ENCODE measurements at regions not wholly inside any gene's neighbourhood (a gene's known extent, or its start where the extent isn't known, plus 50 kb on each side); places are given as distances from the start of the nearest gene placed in this dataset.

- Histone ChIP-seq H3K4me3 (ENCODE audit: low read length) (no peak overlapping the region), H3K4me1 (ENCODE audit: low read length) (no peaks in the 10 kb centered on the region), H3K9me3 (ENCODE audit: low read length) (no peaks in the 10 kb centered on the region), H3K79me2 (ENCODE audit: low read length) (no peaks in the 10 kb centered on the region), H3K9me2 (replicated peaks; ENCODE audit: insufficient read depth, low read length) (no peaks in the 10 kb centered on the region), H2AFZ (ENCODE audit: low read length) (no peak overlapping the region), H3K36me3 (ENCODE audit: insufficient read depth, low read length) (no peaks in the 10 kb centered on the region), H4K20me1 (ENCODE audit: insufficient read depth, low read depth, low read length) (no peaks in the 10 kb centered on the region), H3K27me3 (ENCODE audit: low read length) (no peaks in the 10 kb centered on the region), H3K4me2 (ENCODE audit: low read depth, low read length, poor library complexity, severe bottlenecking) (no peak overlapping the region), H3K27ac (ENCODE audit: low read length) (no peak overlapping the region), H3K9ac (ENCODE audit: low read length) (no peak overlapping the region)
- peak; percentile 80 for DNase-seq
Measured at GRCh38 chr7:116138202-116138801, 72.0 kb upstream of the TES start.

- no peak for DNase-seq
- Histone ChIP-seq H2AFZ (ENCODE audit: low read length) (no peak overlapping the region), H3K4me2 (ENCODE audit: low read depth, low read length, poor library complexity, severe bottlenecking) (no peak overlapping the region), H3K9ac (ENCODE audit: low read length) (no peak overlapping the region), H3K4me1 (ENCODE audit: low read length) (no peaks in the 10 kb centered on the region), H3K36me3 (ENCODE audit: insufficient read depth, low read length) (no peaks in the 10 kb centered on the region), H4K20me1 (ENCODE audit: insufficient read depth, low read depth, low read length) (no peaks in the 10 kb centered on the region), H3K9me3 (ENCODE audit: low read length) (no peaks in the 10 kb centered on the region), H3K79me2 (ENCODE audit: low read length) (no peaks in the 10 kb centered on the region), H3K4me3 (ENCODE audit: low read length) (no peak overlapping the region), H3K27ac (ENCODE audit: low read length) (no peak overlapping the region), H3K9me2 (replicated peaks; ENCODE audit: insufficient read depth, low read length) (no peaks in the 10 kb centered on the region), H3K27me3 (ENCODE audit: low read length) (no peaks in the 10 kb centered on the region)
Measured at GRCh38 chr7:116139007-116139406, 71.3 kb upstream of the TES start.

GRCh38 chr7:116139807-116140206 is 70.5 kb upstream of the TES start:
- no peak overlapping the region for H3K4me2 ChIP-seq (ENCODE audit: low read depth, low read length, poor library complexity, severe bottlenecking)
- no peaks in the 10 kb centered on the region for H3K9me3 ChIP-seq (ENCODE audit: low read length)
- no peaks in the 10 kb centered on the region for H3K27me3 ChIP-seq (ENCODE audit: low read length)
- H3K9me2 ChIP-seq (replicated peaks; ENCODE audit: insufficient read depth, low read length): no peaks in the 10 kb centered on the region
- H4K20me1 ChIP-seq (ENCODE audit: insufficient read depth, low read depth, low read length): no peaks in the 10 kb centered on the region
- no peak for DNase-seq
- no peak overlapping the region for H3K4me3 ChIP-seq (ENCODE audit: low read length)
- no peak overlapping the region for H3K27ac ChIP-seq (ENCODE audit: low read length)
- no peaks in the 10 kb centered on the region for H3K36me3 ChIP-seq (ENCODE audit: insufficient read depth, low read length)
- no peak overlapping the region for H3K9ac ChIP-seq (ENCODE audit: low read length)
- H3K4me1 ChIP-seq (ENCODE audit: low read length): no peaks in the 10 kb centered on the region
- no peak overlapping the region for H2AFZ ChIP-seq (ENCODE audit: low read length)
- H3K79me2 ChIP-seq (ENCODE audit: low read length): no peaks in the 10 kb centered on the region

- H3K79me2 ChIP-seq (ENCODE audit: low read length): no peaks in the 10 kb centered on the region
- no peaks in the 10 kb centered on the region for H3K9me2 ChIP-seq (replicated peaks; ENCODE audit: insufficient read depth, low read length)
- no peaks in the 10 kb centered on the region for H3K27me3 ChIP-seq (ENCODE audit: low read length)
- H3K4me1 ChIP-seq (ENCODE audit: low read length): no peaks in the 10 kb centered on the region
- H2AFZ ChIP-seq (ENCODE audit: low read length): no peak overlapping the region
- no peak overlapping the region for H3K9ac ChIP-seq (ENCODE audit: low read length)
- H3K27ac ChIP-seq (ENCODE audit: low read length): no peak overlapping the region
- H3K36me3 ChIP-seq (ENCODE audit: insufficient read depth, low read length): no peaks in the 10 kb centered on the region
- no peak for DNase-seq
- H3K4me3 ChIP-seq (ENCODE audit: low read length): no peak overlapping the region
- no peaks in the 10 kb centered on the region for H4K20me1 ChIP-seq (ENCODE audit: insufficient read depth, low read depth, low read length)
- no peaks in the 10 kb centered on the region for H3K9me3 ChIP-seq (ENCODE audit: low read length)
- H3K4me2 ChIP-seq (ENCODE audit: low read depth, low read length, poor library complexity, severe bottlenecking): no peak overlapping the region
Measured at GRCh38 chr7:116142374-116142773, 68.0 kb upstream of the TES start.

- H2AFZ ChIP-seq (ENCODE audit: low read length): no peak overlapping the region
Measured at GRCh38 chr7:116142850-116143249, 67.5 kb upstream of the TES start.

GRCh38 chr7:116145245-116145852 is 65.0 kb upstream of the TES start:
- no peaks in the 10 kb centered on the region for H3K27me3 ChIP-seq (ENCODE audit: low read length)
- H3K4me3 ChIP-seq (ENCODE audit: low read length): no peak overlapping the region
- no peak overlapping the region for H3K27ac ChIP-seq (ENCODE audit: low read length)
- H3K9ac ChIP-seq (ENCODE audit: low read length): no peak overlapping the region
- H3K4me2 ChIP-seq (ENCODE audit: low read depth, low read length, poor library complexity, severe bottlenecking): no peak overlapping the region
- H3K9me2 ChIP-seq (replicated peaks; ENCODE audit: insufficient read depth, low read length): no peaks in the 10 kb centered on the region
- no peaks in the 10 kb centered on the region for H4K20me1 ChIP-seq (ENCODE audit: insufficient read depth, low read depth, low read length)
- H3K79me2 ChIP-seq (ENCODE audit: low read length): no peaks in the 10 kb centered on the region
- DNase-seq: no peak
- H3K4me1 ChIP-seq (ENCODE audit: low read length): no peaks in the 10 kb centered on the region
- no peaks in the 10 kb centered on the region for H3K9me3 ChIP-seq (ENCODE audit: low read length)
- no peaks in the 10 kb centered on the region for H3K36me3 ChIP-seq (ENCODE audit: insufficient read depth, low read length)
- H2AFZ ChIP-seq (ENCODE audit: low read length): no peak overlapping the region

More at GRCh38 chr7:116142850-116143249, 67.5 kb upstream of the TES start:
- H4K20me1 ChIP-seq (ENCODE audit: insufficient read depth, low read depth, low read length): no peaks in the 10 kb centered on the region
- no peak overlapping the region for H3K4me3 ChIP-seq (ENCODE audit: low read length)
- no peaks in the 10 kb centered on the region for H3K79me2 ChIP-seq (ENCODE audit: low read length)
- H3K9ac ChIP-seq (ENCODE audit: low read length): no peak overlapping the region
- no peaks in the 10 kb centered on the region for H3K4me1 ChIP-seq (ENCODE audit: low read length)
- no peak overlapping the region for H3K4me2 ChIP-seq (ENCODE audit: low read depth, low read length, poor library complexity, severe bottlenecking)
- no peaks in the 10 kb centered on the region for H3K27me3 ChIP-seq (ENCODE audit: low read length)
- H3K9me3 ChIP-seq (ENCODE audit: low read length): no peaks in the 10 kb centered on the region
- no peak for DNase-seq
- no peak overlapping the region for H3K27ac ChIP-seq (ENCODE audit: low read length)
- no peaks in the 10 kb centered on the region for H3K36me3 ChIP-seq (ENCODE audit: insufficient read depth, low read length)
- no peaks in the 10 kb centered on the region for H3K9me2 ChIP-seq (replicated peaks; ENCODE audit: insufficient read depth, low read length)

GRCh38 chr7:116148108-116148507 is 62.2 kb upstream of the TES start:
- Histone ChIP-seq H3K27me3 (ENCODE audit: low read length) (no peaks in the 10 kb centered on the region), H3K79me2 (ENCODE audit: low read length) (no peaks in the 10 kb centered on the region), H3K4me1 (ENCODE audit: low read length) (peaks cover 3% of the 10 kb centered on the region; the same call in 1 of the 2 replicates), H3K36me3 (ENCODE audit: insufficient read depth, low read length) (no peaks in the 10 kb centered on the region), H3K4me2 (ENCODE audit: low read depth, low read length, poor library complexity, severe bottlenecking) (no peak overlapping the region), H3K9me3 (ENCODE audit: low read length) (no peaks in the 10 kb centered on the region), H3K27ac (ENCODE audit: low read length) (no peak overlapping the region), H3K9me2 (replicated peaks; ENCODE audit: insufficient read depth, low read length) (no peaks in the 10 kb centered on the region), H3K4me3 (ENCODE audit: low read length) (no peak overlapping the region), H2AFZ (ENCODE audit: low read length) (no peak overlapping the region), H3K9ac (ENCODE audit: low read length) (no peak overlapping the region), H4K20me1 (ENCODE audit: insufficient read depth, low read depth, low read length) (no peaks in the 10 kb centered on the region)
- DNase-seq: no peak

- no peak overlapping the region for H2AFZ ChIP-seq (ENCODE audit: low read length)
- H3K79me2 ChIP-seq (ENCODE audit: low read length): no peaks in the 10 kb centered on the region
- no peak overlapping the region for H3K27ac ChIP-seq (ENCODE audit: low read length)
- H4K20me1 ChIP-seq (ENCODE audit: insufficient read depth, low read depth, low read length): no peaks in the 10 kb centered on the region
- no peak for DNase-seq
- no peak overlapping the region for H3K9ac ChIP-seq (ENCODE audit: low read length)
- peaks cover 3% of the 10 kb centered on the region; the same call in 1 of the 2 replicates for H3K4me1 ChIP-seq (ENCODE audit: low read length)
- no peaks in the 10 kb centered on the region for H3K9me3 ChIP-seq (ENCODE audit: low read length)
- H3K27me3 ChIP-seq (ENCODE audit: low read length): no peaks in the 10 kb centered on the region
- no peak overlapping the region for H3K4me3 ChIP-seq (ENCODE audit: low read length)
- H3K9me2 ChIP-seq (replicated peaks; ENCODE audit: insufficient read depth, low read length): no peaks in the 10 kb centered on the region
- H3K36me3 ChIP-seq (ENCODE audit: insufficient read depth, low read length): no peaks in the 10 kb centered on the region
- no peak overlapping the region for H3K4me2 ChIP-seq (ENCODE audit: low read depth, low read length, poor library complexity, severe bottlenecking)
Measured at GRCh38 chr7:116148626-116149025, 61.7 kb upstream of the TES start.

Measured in Karpas-422 (cell line).